Activated CD4-positive, alpha-beta T cell treated with anti-CD3 and anti-CD28 coated beads for 36 hours (primary cell): ENCODE measurements at regions not wholly inside any gene's neighbourhood (a gene's known extent, or its start where the extent isn't known, plus 50 kb on each side); places are given as distances from the start of the nearest gene placed in this dataset.

Experiments
- ATAC-seq: fragments of 200-7000 bp; cut with Tn5 transposase; one replicate; pipeline ENCODE4 v1.10.0; 2021; ENCODE audit warnings: mild to moderate bottlenecking, moderate library complexity
- CTCF ChIA-PET: fragments of 350-600 bp; sonication (Branson Sonifier 250); formaldehyde crosslinking; loops from one replicate; lab custom pipeline; 2021; ENCODE audit warnings: antibody characterized with exemption; lab: Charles Lee
- POLR2A ChIA-PET: fragments of 350-600 bp; sonication (Branson Sonifier 250); formaldehyde crosslinking; loops from one replicate; lab custom pipeline; 2021; ENCODE audit warnings: antibody characterized with exemption, inconsistent platforms; lab: Charles Lee
- DNase-seq: peaks from one replicate; pipeline ENCODE4 v3.0.0-alpha.2; 2020
- H3K27ac Mint-ChIP-seq: one replicate; pipeline ENCODE4 v1.8.0; 2021; ENCODE audit warnings: mixed read lengths
- H3K27me3 Mint-ChIP-seq: one replicate; pipeline ENCODE4 v1.8.0; 2021; ENCODE audit warnings: mixed read lengths
- H3K36me3 Mint-ChIP-seq: one replicate; pipeline ENCODE4 v1.8.0; 2021; ENCODE audit warnings: low read depth, mixed read lengths
- H3K4me1 Mint-ChIP-seq: one replicate; pipeline ENCODE4 v1.8.0; 2021; ENCODE audit warnings: mixed read lengths
- H3K4me3 Mint-ChIP-seq: one replicate; pipeline ENCODE4 v1.8.0; 2021; ENCODE audit warnings: mild to moderate bottlenecking, moderate library complexity, mixed read lengths
- H3K9me3 Mint-ChIP-seq: one replicate; pipeline ENCODE4 v1.8.0; 2021; ENCODE audit warnings: low read depth, mixed read lengths
- intact Hi-C, 2 experiments: fragments of 100-400 bp; cut with DNase I in 1 of 2; cut with micrococcal nuclease in 1 of 2; formaldehyde crosslinking; loops; one replicate each; pipeline versions ENCODE4 v1.14.2 to v1.15.1; 2022 to 2024; cut with DNase I, micrococcal nuclease

DNA sequence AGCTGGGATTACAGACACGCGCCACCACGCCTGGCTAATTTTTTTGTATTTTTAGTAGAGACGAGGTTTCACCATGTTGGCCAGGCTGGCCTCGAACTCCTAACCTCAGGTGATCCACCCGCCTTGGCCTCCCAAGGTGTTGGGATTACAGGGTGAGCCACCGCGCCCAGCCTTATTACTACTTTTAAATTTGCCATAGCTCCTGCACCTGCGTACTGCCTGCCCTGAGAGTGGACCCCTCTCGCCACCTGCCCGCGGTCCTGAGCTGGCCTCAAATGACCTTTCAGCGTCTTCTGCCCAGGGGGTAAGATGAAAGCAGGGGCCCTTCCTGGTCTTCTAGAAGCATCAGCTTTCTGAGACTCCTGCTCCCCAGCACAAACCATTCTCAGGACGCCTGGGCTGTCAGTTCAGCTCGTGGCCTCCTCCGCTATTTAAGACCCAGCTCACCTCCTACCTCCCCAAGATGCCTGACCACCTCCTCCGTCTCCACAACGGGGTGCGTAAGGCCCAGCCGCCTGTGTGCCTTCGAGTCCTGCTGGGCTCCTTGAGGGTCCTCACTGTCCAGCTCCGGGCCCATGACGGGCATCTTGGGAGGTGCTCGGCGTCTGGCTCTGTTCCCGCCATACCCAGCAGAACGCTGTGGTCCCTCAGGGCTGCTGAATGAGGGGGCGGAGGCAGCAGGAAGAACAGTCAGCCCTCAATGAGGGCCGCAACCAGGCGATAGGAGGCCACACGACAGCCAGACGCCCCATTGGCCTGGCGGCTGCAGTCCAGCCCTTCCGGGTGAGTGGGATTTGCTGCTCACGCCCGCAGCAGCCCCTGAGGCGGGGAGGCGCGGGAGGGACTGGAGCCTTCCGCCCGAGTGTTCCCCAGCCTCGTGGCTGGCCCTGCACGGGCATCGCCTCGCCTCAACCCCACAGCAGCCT, 266.6 kb downstream of the TFCP2L1 start:
- ChIA-PET CTCF (interaction anchor here (0.9 kb wide), 1 partner anchor 14 kb away, joined by 3 read pairs; no protein-coding TSS in a partner anchor), POLR2A (no interaction called here)
- peaks cover 9% of the 10 kb centered on the region for H3K27me3 Mint-ChIP-seq
- intact Hi-C loops: no loop called here
- H3K9me3 Mint-ChIP-seq: no peaks in the 10 kb centered on the region
- DNase-seq: no peak
- no peaks in the 10 kb centered on the region for H3K4me1 Mint-ChIP-seq
- no peak overlapping the region for H3K27ac Mint-ChIP-seq
- H3K36me3 Mint-ChIP-seq: no peaks in the 10 kb centered on the region
- ATAC-seq: no peak
- no peak overlapping the region for H3K4me3 Mint-ChIP-seq

DNA sequence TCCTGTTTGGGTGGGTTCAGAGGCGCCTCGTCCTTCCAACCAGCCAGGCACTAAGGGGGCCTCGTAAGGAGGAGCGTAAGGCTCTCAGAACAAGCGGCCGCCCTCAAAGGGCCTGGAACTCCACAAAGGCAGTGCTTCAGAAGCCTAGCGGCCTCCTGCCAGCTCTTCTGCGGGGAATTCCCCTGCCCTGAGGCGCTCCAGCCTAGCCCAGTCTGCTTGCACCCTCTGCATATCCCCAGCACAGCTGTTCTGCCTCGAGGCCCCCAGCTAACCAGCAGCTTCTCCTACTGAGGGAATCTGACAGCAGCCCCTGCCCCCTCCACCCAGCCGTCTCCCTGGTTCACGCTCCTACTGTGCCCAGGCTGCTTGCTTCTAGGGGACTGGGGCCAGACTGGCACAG, 265.9 kb downstream of the TFCP2L1 start:
- POLR2A ChIA-PET: no interaction called here
- H3K4me3 Mint-ChIP-seq: no peak overlapping the region
- ATAC-seq: no peak
- DNase-seq: no peak
- no peaks in the 10 kb centered on the region for H3K9me3 Mint-ChIP-seq
- CTCF ChIA-PET: no interaction called here
- intact Hi-C loops: no loop called here
- no peak overlapping the region for H3K27ac Mint-ChIP-seq
- H3K27me3 Mint-ChIP-seq: peaks cover 9% of the 10 kb centered on the region
- H3K36me3 Mint-ChIP-seq: no peaks in the 10 kb centered on the region
- no peaks in the 10 kb centered on the region for H3K4me1 Mint-ChIP-seq

DNA sequence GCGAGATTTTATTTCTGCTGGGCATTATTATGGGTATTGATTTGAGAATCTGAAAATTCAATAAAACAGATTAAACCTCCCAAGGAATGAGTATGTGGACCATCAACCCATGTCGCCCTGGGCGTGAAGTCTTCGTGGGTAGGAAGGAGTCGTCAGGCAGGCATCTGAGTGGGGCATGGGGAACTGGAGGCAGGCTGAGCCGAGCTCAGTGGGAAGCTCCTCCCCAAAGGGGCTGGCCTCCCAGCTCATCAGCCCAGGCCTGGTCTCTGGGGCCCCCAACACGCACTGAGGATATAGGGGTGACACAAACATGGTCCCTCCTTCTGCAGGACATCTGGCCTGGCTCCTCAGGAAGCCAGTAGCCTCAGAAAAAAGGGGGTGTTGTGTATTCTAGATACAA, 265.2 kb downstream of the TFCP2L1 start:
- intact Hi-C loops: no loop called here
- DNase-seq (no peak), ATAC-seq (no peak)
- Mint-ChIP-seq H3K27ac (no peak overlapping the region), H3K9me3 (no peaks in the 10 kb centered on the region), H3K4me1 (no peaks in the 10 kb centered on the region), H3K4me3 (no peak overlapping the region), H3K36me3 (no peaks in the 10 kb centered on the region), H3K27me3 (peaks cover 8% of the 10 kb centered on the region)
- CTCF ChIA-PET: no interaction called here
- POLR2A ChIA-PET: no interaction called here

DNA sequence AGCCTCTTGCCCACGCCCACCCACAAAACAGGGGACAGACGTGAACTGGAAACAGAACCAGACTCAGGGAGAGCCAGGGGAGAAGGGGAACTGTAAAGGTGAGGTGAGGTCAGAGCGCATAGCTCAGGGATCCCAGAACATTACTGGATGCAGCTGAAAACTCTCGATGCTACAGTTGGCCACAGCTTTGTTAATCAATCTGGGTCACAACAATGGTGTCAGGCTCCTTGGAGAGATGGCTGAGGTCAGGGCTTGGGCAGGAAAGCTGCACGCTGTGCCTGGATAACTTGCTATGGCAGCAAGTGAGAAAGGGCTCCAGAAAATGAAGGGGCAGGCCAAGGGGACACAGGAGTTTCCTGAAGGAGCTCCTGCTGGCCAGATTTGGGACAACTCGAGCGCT, 263.3 kb downstream of the TFCP2L1 start:
- ATAC-seq: no peak
- Mint-ChIP-seq H3K27ac (no peak overlapping the region), H3K4me3 (no peak overlapping the region), H3K9me3 (peaks cover 2% of the 10 kb centered on the region), H3K27me3 (peaks cover 7% of the 10 kb centered on the region), H3K36me3 (no peaks in the 10 kb centered on the region), H3K4me1 (no peaks in the 10 kb centered on the region)
- intact Hi-C loops: no loop called here
- no peak for DNase-seq
- ChIA-PET CTCF (no interaction called here), POLR2A (no interaction called here)

DNA sequence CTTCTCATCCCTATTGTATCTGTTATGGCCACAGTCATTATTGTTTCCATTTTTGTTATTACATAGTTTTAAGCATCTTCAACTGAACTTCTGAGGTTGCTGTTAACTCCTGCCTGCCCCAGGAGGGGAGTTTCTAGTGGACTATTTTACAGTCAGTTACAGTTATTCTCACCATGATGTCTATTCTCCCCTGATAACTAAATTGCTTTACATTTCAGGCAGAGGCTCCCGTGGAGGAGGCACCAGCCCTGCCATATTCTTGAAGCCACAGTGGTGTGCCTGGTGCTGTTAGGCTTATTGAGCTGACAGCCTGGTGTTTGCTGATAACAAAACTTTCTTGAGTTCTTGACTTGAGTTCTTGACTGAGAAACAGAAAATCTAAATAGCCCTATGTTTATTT, 256.4 kb downstream of the TFCP2L1 start:
- intact Hi-C loops: no loop called here
- POLR2A ChIA-PET: no interaction called here
- H3K27ac Mint-ChIP-seq: no peak overlapping the region
- peaks cover 4% of the 10 kb centered on the region for H3K27me3 Mint-ChIP-seq
- no peak overlapping the region for H3K4me3 Mint-ChIP-seq
- no peaks in the 10 kb centered on the region for H3K4me1 Mint-ChIP-seq
- CTCF ChIA-PET: no interaction called here
- DNase-seq (no peak), ATAC-seq (no peak)
- no peaks in the 10 kb centered on the region for H3K36me3 Mint-ChIP-seq
- peaks cover 2% of the 10 kb centered on the region for H3K9me3 Mint-ChIP-seq

DNA sequence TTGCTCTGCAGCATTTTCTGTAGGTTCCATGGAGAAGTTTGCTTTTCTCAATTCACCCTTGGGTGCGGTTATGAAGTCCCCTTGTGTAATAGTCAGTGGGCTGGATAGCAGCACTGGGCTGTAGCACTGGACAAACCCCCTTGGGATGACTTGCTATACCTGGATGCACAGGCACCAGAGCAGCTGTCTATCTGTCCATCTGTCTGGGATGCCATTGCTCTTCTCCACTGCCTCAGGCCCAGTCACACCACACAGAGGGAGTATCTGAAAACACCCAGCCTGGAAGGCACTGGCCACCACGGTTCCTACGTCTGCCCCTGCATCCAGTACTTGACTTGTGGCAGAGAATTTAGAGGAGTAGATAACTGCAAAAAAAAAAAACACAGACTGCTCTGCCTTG, 254.5 kb downstream of the TFCP2L1 start:
- CTCF ChIA-PET: no interaction called here
- no peak for ATAC-seq
- Mint-ChIP-seq H3K9me3 (peaks cover 2% of the 10 kb centered on the region), H3K27ac (no peak overlapping the region), H3K4me3 (no peak overlapping the region), H3K4me1 (no peaks in the 10 kb centered on the region), H3K27me3 (peaks cover 4% of the 10 kb centered on the region), H3K36me3 (no peaks in the 10 kb centered on the region)
- no peak for DNase-seq
- POLR2A ChIA-PET: no interaction called here
- intact Hi-C loops: no loop called here

DNA sequence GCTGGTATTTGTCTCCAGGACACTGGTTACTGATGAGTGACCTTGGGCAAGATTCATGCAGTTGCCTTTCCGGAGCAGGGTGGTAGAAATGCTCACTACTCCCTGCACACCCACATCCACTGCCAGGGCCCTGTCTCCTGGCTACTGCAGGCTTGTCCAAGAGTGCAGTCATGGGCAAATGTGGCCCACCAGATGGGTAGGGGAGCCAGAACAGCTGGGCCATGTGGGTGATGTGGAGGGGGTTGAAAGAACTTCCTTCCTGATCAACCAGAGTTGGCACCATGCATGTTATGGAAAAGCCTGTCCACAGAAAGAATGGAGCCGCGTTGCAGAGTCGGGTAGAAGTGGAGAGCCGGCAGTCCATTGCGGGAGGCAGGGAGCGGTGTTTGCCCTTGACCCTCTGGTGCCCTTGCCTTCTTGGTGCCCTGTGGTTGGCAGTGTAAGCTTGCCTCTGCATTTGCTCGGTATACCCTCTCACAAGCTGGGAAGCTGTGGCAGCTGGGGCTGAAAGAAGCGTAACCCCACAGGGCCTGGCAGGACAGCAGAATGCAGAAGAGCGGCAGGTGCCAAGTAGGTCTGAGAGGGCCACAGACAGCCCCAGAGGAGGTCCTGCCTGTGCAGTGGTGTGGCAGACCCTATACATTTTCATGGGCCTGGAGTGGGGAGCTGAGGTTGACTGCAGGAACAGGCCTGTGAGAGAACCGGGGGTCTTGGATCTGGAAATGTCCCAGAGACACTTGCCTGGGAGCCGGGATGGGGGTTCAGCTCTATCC, 253.2 kb downstream of the TFCP2L1 start:
- ATAC-seq (no peak), DNase-seq (no peak)
- Mint-ChIP-seq H3K4me3 (no peak overlapping the region), H3K36me3 (no peaks in the 10 kb centered on the region), H3K9me3 (no peaks in the 10 kb centered on the region), H3K27ac (no peak overlapping the region), H3K27me3 (peaks cover 5% of the 10 kb centered on the region), H3K4me1 (no peaks in the 10 kb centered on the region)
- ChIA-PET POLR2A (no interaction called here), CTCF (no interaction called here)
- intact Hi-C loops: no loop called here

DNA sequence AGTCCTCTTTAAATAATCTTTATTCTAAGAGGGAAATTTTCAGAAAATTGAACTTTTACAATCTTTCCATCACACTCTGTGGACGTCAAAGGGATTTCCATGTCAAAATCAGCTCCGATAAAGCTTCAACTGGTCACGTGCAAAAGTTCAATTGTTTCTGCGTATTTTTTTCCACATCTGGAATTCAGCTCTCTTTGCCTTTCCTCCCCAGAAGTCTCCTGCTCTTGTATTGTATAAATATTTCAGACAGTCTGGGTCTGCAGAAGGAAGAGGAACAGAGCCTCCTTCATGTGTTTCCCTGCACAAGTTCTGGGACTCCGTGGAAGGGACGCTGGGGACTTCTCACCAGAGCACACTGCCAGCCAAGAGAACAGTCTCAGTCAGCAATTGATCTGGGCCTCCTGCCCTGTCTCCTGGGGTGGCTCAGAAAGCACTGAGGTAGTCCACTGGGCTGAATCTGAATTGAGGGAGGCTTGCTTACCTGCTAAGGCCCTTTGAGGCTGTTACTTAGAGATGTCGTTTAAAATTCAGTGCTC, 251.5 kb downstream of the TFCP2L1 start:
- Mint-ChIP-seq H3K36me3 (no peaks in the 10 kb centered on the region), H3K27ac (no peak overlapping the region), H3K4me1 (no peaks in the 10 kb centered on the region), H3K4me3 (no peak overlapping the region), H3K9me3 (no peaks in the 10 kb centered on the region), H3K27me3 (peaks cover 1% of the 10 kb centered on the region)
- ChIA-PET POLR2A (no interaction called here), CTCF (interaction anchor here (0.6 to 1.3 kb wide), 3 partner anchors 16 to 358 kb away, joined by 3 to 5 read pairs (median 3); no protein-coding TSS in a partner anchor)
- intact Hi-C loops: no loop called here
- DNase-seq (no peak), ATAC-seq (no peak)

DNA sequence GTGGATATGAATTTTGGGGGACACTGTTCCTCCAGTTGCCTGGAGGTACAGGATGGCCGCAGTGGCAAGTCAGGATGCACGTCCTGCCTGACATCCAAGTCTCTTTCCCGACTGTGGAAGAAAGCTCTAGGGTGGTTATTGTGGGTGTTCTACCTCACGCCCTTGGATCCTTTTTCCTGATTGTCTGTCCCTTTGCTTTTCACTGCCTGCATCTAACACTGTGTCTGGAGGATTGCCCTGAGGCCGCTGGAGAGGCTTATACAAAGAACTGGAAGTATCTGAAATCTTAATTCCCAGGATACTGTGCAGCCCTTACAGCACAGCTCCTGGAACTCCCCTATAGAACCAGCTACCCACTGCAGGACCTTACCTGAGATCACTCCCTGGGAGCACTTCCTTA, 250.5 kb downstream of the TFCP2L1 start:
- Mint-ChIP-seq H3K27ac (no peak overlapping the region), H3K9me3 (no peaks in the 10 kb centered on the region), H3K36me3 (no peaks in the 10 kb centered on the region), H3K27me3 (peaks cover 1% of the 10 kb centered on the region), H3K4me1 (no peaks in the 10 kb centered on the region), H3K4me3 (no peak overlapping the region)
- ChIA-PET POLR2A (no interaction called here), CTCF (interaction anchor here (0.7 kb wide), 1 partner anchor 88 kb away, joined by 3 read pairs; no protein-coding TSS in a partner anchor)
- ATAC-seq (no peak), DNase-seq (no peak)
- intact Hi-C loops: no loop called here

DNA sequence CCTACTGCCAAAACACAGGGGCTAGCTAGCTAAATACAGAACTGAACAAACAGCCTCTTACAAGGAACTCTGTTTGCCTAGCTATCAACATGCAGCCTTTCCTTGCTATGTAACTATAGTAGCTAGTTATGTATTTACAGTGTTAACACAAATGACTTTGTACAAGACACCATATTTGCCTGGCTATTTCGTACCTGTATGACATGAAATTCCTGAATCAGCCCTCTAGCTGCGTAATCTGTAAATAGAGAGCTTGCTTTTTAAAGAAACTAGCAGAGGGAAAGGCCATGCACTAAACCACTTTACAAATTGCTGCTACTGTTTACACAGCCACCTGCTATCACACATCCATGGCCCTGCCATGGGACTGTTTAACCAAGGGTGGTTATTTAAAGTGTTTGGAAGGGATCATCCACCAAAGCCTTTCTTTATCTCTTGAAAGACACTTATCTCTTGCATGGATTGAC, 248.7 kb downstream of the TFCP2L1 start:
- ChIA-PET POLR2A (no interaction called here), CTCF (interaction anchor here (1.1 kb wide), 1 partner anchor 42 kb away, joined by 3 read pairs; no protein-coding TSS in a partner anchor)
- Mint-ChIP-seq H3K27ac (no peak overlapping the region), H3K9me3 (no peaks in the 10 kb centered on the region), H3K4me3 (no peak overlapping the region), H3K36me3 (no peaks in the 10 kb centered on the region), H3K27me3 (peaks cover 1% of the 10 kb centered on the region), H3K4me1 (no peaks in the 10 kb centered on the region)
- intact Hi-C loops: no loop called here
- ATAC-seq (no peak), DNase-seq (no peak)

DNA sequence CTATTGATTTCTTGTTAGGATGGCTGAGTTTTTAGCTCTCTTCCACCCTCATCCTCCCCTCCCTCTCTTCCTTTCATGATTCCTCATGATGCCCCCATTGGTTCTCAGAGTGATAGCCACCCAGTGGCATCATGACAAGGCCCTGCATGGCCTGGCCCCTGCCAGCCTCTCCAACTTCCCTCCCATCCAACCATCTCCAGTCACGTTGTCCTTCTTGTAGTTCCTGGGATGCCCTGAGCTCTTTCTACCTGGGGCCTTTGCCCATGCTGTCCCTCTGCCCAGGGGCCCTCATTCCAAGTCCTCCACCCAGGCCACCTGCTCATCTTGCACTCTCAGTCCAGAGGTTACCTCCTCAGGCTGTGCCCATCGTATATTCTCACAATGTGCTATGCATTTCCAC, 247.5 kb downstream of the TFCP2L1 start:
- CTCF ChIA-PET: no interaction called here
- H3K4me1 Mint-ChIP-seq: no peaks in the 10 kb centered on the region

More for the DNA sequence above, 247.5 kb downstream of the TFCP2L1 start:
- Mint-ChIP-seq H3K27me3 (peaks cover 1% of the 10 kb centered on the region), H3K9me3 (no peaks in the 10 kb centered on the region), H3K4me3 (no peak overlapping the region), H3K27ac (no peak overlapping the region), H3K36me3 (no peaks in the 10 kb centered on the region)
- intact Hi-C loops: no loop called here
- no peak for DNase-seq
- POLR2A ChIA-PET: no interaction called here
- ATAC-seq: no peak
